Thyroid gland (tissue), 4 donors: ENCODE measurements at regions not wholly inside any gene's neighbourhood (a gene's known extent, or its start where the extent isn't known, plus 50 kb on each side); places are given as distances from the start of the nearest gene placed in this dataset.

ENCODE experiments used
- CTCF ChIP-seq, 6 experiments: fragments of 200-600 bp in 3 of 6; fragments of 450-650 bp in 3 of 6; sonication (generic) in 3 of 6; IDR thresholded peaks; one replicate each; pipeline ENCODE4 v1.5.1; 2016 to 2019; ENCODE audit warnings: antibody characterized with exemption in 6 of 6, mild to moderate bottlenecking in 2 of 6, inconsistent platforms in 1 of 6, moderate library complexity in 1 of 6
- POLR2A ChIP-seq, 2 donors: fragments of 450-650 bp; IDR thresholded peaks; one replicate each; pipeline ENCODE4 v1.6.1; 2017; ENCODE audit warnings: antibody characterized with exemption in 2 of 2, mild to moderate bottlenecking in 2 of 2, moderate library complexity in 1 of 2

GRCh38 chr5:163005949-163006348 lies 431.4 kb upstream of the CCNG1 start:
- TF ChIP-seq CTCF (IDR thresholded peaks at IDR 0.05) (no peak), POLR2A (IDR thresholded peaks at IDR 0.05) (no peak)
